ENCODE measurements at regions not wholly inside any gene's neighbourhood (a gene's known extent, or its start where the extent isn't known, plus 50 kb on each side); places are given as distances from the start of the nearest gene placed in this dataset.
"Not testable (repeated sequence)": the region's sequence is repeated elsewhere in the genome, so short reads cannot be mapped to it uniquely, and the experiment has no call there.

GRCh38 chr5:99060306-99061261, 131.8 kb upstream of the CHD1 start:
- DNase-seq (ENCODE audit: low read depth), result peak; percentile 81

- DNase-seq (ENCODE audit: low read depth), result no peak
These were observed 130.9 kb upstream of the CHD1 start for GRCh38 chr5:99059685-99060084.

GRCh38 chr5:99058466-99058865, 129.7 kb upstream of the CHD1 start:
- DNase-seq (ENCODE audit: low read depth), result peak; percentile 10

GRCh38 chr5:99054972-99055371, 126.2 kb upstream of the CHD1 start:
- no peak for DNase-seq (ENCODE audit: low read depth)

- DNase-seq (ENCODE audit: low read depth), result no peak
These were observed 117.1 kb upstream of the CHD1 start for GRCh38 chr5:99045871-99046270.

GRCh38 chr5:99043257-99043656, 114.5 kb upstream of the CHD1 start:
- not testable (repeated sequence) for DNase-seq (ENCODE audit: low read depth)

GRCh38 chr5:99037668-99038067, 108.9 kb upstream of the CHD1 start:
- DNase-seq (ENCODE audit: low read depth), result no peak

- DNase-seq (ENCODE audit: low read depth), result no peak
These were observed 107.1 kb upstream of the CHD1 start for GRCh38 chr5:99035942-99036341.

- DNase-seq (ENCODE audit: low read depth), result peak; percentile 6
These were observed 105.5 kb upstream of the CHD1 start for GRCh38 chr5:99034336-99034735.

- peak; percentile 22 for DNase-seq (ENCODE audit: low read depth)
These were observed 104.5 kb upstream of the CHD1 start for GRCh38 chr5:99033014-99033900.

- peak; percentile 81 for DNase-seq (ENCODE audit: low read depth)
These were observed 103.6 kb upstream of the CHD1 start for GRCh38 chr5:99032234-99033013.

GRCh38 chr5:99030906-99031440, 102.2 kb upstream of the CHD1 start:
- DNase-seq (ENCODE audit: low read depth), result peak; percentile 8

GRCh38 chr5:99029172-99029571, 100.4 kb upstream of the CHD1 start:
- DNase-seq (ENCODE audit: low read depth), result no peak

- DNase-seq (ENCODE audit: low read depth), result not testable (repeated sequence)
These were observed 99.4 kb upstream of the CHD1 start for GRCh38 chr5:99028170-99028569.

- DNase-seq (ENCODE audit: low read depth), result no peak
These were observed 96.7 kb upstream of the CHD1 start for GRCh38 chr5:99025298-99026045.

- DNase-seq (ENCODE audit: low read depth), result no peak
These were observed 94.5 kb upstream of the CHD1 start for GRCh38 chr5:99023330-99023729.

GRCh38 chr5:99022250-99022649, 93.4 kb upstream of the CHD1 start:
- no peak for DNase-seq (ENCODE audit: low read depth)

GRCh38 chr5:99020698-99021048, 91.9 kb upstream of the CHD1 start:
- DNase-seq (ENCODE audit: low read depth), result no peak

- DNase-seq (ENCODE audit: low read depth), result peak; percentile 90
These were observed 91.2 kb upstream of the CHD1 start for GRCh38 chr5:99019812-99020697.

- peak; percentile 35 for DNase-seq (ENCODE audit: low read depth)
These were observed 90.4 kb upstream of the CHD1 start for GRCh38 chr5:99019254-99019653.
